GM23338 (cell line): ENCODE measurements at regions not wholly inside any gene's neighbourhood (a gene's known extent, or its start where the extent isn't known, plus 50 kb on each side); places are given as distances from the start of the nearest gene placed in this dataset.

Experiments
- ATAC-seq: fragments of 200-7000 bp; cut with Tn5 transposase; 3 replicates; pipeline ENCODE4 v1.9.1; 2020
- DNase-seq: peaks from one replicate; pipeline ENCODE4 v3.0.0-alpha.2; 2015; ENCODE audit warnings: low spot score
- H2AFZ ChIP-seq: fragments of 200-600 bp; sonication (generic); 2 replicates; pipeline ENCODE4 v1.8.0; 2016; ENCODE audit warnings: antibody characterized with exemption, mild to moderate bottlenecking, moderate library complexity
- H3F3A ChIP-seq: fragments of 200-600 bp; sonication (generic); replicated peaks from 2 replicates; pipeline ENCODE4 v1.8.0; 2017; ENCODE audit warnings: antibody characterized with exemption, mixed run types, low read depth
- H3K27ac ChIP-seq: fragments of 200-600 bp; sonication (generic); 2 replicates; pipeline ENCODE4 v1.6.1; 2016; ENCODE audit warnings: low read depth
- H3K27me3 ChIP-seq: fragments of 200-600 bp; sonication (generic); 2 replicates; pipeline ENCODE4 v1.8.0; 2016; ENCODE audit warnings: mild to moderate bottlenecking, mixed run types, moderate library complexity; ENCODE audit not compliant: insufficient read depth
- H3K36me3 ChIP-seq: fragments of 200-600 bp; sonication (generic); 2 replicates; pipeline ENCODE4 v1.8.0; 2016; ENCODE audit warnings: mild to moderate bottlenecking; ENCODE audit not compliant: insufficient read depth
- H3K4me1 ChIP-seq: fragments of 200-600 bp; sonication (generic); 2 replicates; pipeline ENCODE4 v1.8.0; 2016; ENCODE audit warnings: mild to moderate bottlenecking, moderate library complexity; ENCODE audit not compliant: insufficient read depth
- H3K4me2 ChIP-seq: fragments of 200-600 bp; sonication (generic); 2 replicates; pipeline ENCODE4 v1.7.1; 2017; ENCODE audit warnings: mixed run types
- H3K4me3 ChIP-seq: fragments of 200-600 bp; sonication (generic); 2 replicates; pipeline ENCODE4 v1.6.1; 2016; ENCODE audit warnings: mixed run types
- H3K79me2 ChIP-seq: fragments of 200-600 bp; sonication (generic); replicated peaks from 2 replicates; pipeline ENCODE4 v1.8.0; 2017; ENCODE audit warnings: mild to moderate bottlenecking; ENCODE audit not compliant: insufficient read depth
- H3K9me2 ChIP-seq: fragments of 200-600 bp; sonication (generic); 2 replicates; pipeline ENCODE4 v1.8.0; 2017; ENCODE audit not compliant: insufficient read depth
- H4K20me1 ChIP-seq: fragments of 200-600 bp; sonication (generic); replicated peaks from 2 replicates; pipeline ENCODE4 v1.8.0; 2017; ENCODE audit warnings: mild to moderate bottlenecking; ENCODE audit not compliant: insufficient read depth
- H3K27ac Mint-ChIP-seq: 2 replicates; pipeline ENCODE4 v1.8.0; 2020; ENCODE audit warnings: inconsistent platforms, mild to moderate bottlenecking, moderate library complexity, mixed read lengths
- H3K27me3 Mint-ChIP-seq: 3 replicates; pipeline ENCODE4 v1.8.0; 2022; ENCODE audit warnings: low read depth, mild to moderate bottlenecking, moderate library complexity, mixed read lengths, inconsistent platforms; ENCODE audit not compliant: insufficient read depth, poor library complexity
- H3K36me3 Mint-ChIP-seq: 3 replicates; pipeline ENCODE4 v1.8.0; 2021; ENCODE audit warnings: low read depth, mild to moderate bottlenecking, inconsistent platforms, moderate library complexity, mixed read lengths
- H3K4me1 Mint-ChIP-seq: 3 replicates; pipeline ENCODE4 v1.8.0; 2020; ENCODE audit warnings: mild to moderate bottlenecking, inconsistent platforms, mixed read lengths
- H3K4me3 Mint-ChIP-seq: 3 replicates; pipeline ENCODE4 v1.8.0; 2021; ENCODE audit warnings: moderate library complexity, mild to moderate bottlenecking, inconsistent platforms, mixed read lengths
- H3K9me3 Mint-ChIP-seq: 3 replicates; pipeline ENCODE4 v1.8.0; 2020; ENCODE audit warnings: moderate library complexity, mild to moderate bottlenecking, inconsistent platforms, mixed read lengths
- CREB1 ChIP-seq: fragments of 250-450 bp; sonication (Bioruptor Pico); IDR thresholded peaks from 2 replicates; pipeline ENCODE4 v1.5.0; 2020; ENCODE audit warnings: low read depth, mild to moderate bottlenecking, moderate library complexity
- EZH2 ChIP-seq: fragments of 200-600 bp; sonication (generic); IDR thresholded peaks from one replicate; pipeline ENCODE4 v1.8.0; 2017; ENCODE audit warnings: antibody characterized with exemption, mild to moderate bottlenecking, low read depth; ENCODE audit not compliant: unreplicated experiment
- EZH2phosphoT487 ChIP-seq: fragments of 200-600 bp; sonication (generic); IDR thresholded peaks from one replicate; pipeline ENCODE4 v1.8.1; 2018; ENCODE audit warnings: antibody characterized with exemption; ENCODE audit not compliant: unreplicated experiment
- JUNB ChIP-seq: IDR thresholded peaks from one replicate; pipeline ENCODE4 v1.6.1; 2016; ENCODE audit warnings: antibody characterized with exemption; ENCODE audit not compliant: unreplicated experiment
- NANOG ChIP-seq: IDR thresholded peaks from 2 replicates; pipeline ENCODE4 v1.6.1; 2016; ENCODE audit warnings: antibody characterized with exemption, borderline replicate concordance
- POLR2AphosphoS5 ChIP-seq: IDR thresholded peaks from 2 replicates; pipeline ENCODE4 v1.6.1; 2016; ENCODE audit warnings: antibody characterized with exemption, low read depth
- STAT1 ChIP-seq: IDR thresholded peaks from one replicate; pipeline ENCODE4 v1.6.1; 2016; ENCODE audit warnings: antibody characterized with exemption; ENCODE audit not compliant: unreplicated experiment
- ZNF114 ChIP-seq: fragments of 250-450 bp; sonication (Bioruptor Pico); IDR thresholded peaks from 2 replicates; pipeline ENCODE4 v1.5.0; 2020; ENCODE audit warnings: mild to moderate bottlenecking, moderate library complexity
- ZNF331 ChIP-seq: fragments of 250-450 bp; sonication (Bioruptor Pico); IDR thresholded peaks from 2 replicates; pipeline ENCODE4 v1.5.0; 2020; ENCODE audit warnings: low read depth, mild to moderate bottlenecking, moderate library complexity
- TF ChIP-seq, protein P1 (sequence below): fragments of 250-450 bp; sonication (Bioruptor Pico); IDR thresholded peaks from 2 replicates; pipeline ENCODE4 v1.5.0; 2020; ENCODE audit warnings: mild to moderate bottlenecking, moderate library complexity
- TF ChIP-seq, protein P2 (sequence below): IDR thresholded peaks from one replicate; pipeline ENCODE4 v1.6.1; 2018; ENCODE audit warnings: antibody characterized with exemption; ENCODE audit not compliant: unreplicated experiment
- TF ChIP-seq, protein P3 (sequence below), 2 experiments: fragments of 200-600 bp in 1 of 2; sonication (generic) in 1 of 2; conservative IDR thresholded peaks; 2 replicates each; pipeline versions ENCODE4 v1.5.1 to v1.6.1; 2016 to 2017; ENCODE audit warnings: antibody characterized with exemption in 2 of 2, low read depth in 2 of 2, mild to moderate bottlenecking in 2 of 2, moderate library complexity in 1 of 2
- TF ChIP-seq, protein P4 (sequence below): IDR thresholded peaks from 2 replicates; pipeline ENCODE4 v1.6.1; 2016; ENCODE audit warnings: antibody characterized with exemption

- TF ChIP-seq, protein P1, sequence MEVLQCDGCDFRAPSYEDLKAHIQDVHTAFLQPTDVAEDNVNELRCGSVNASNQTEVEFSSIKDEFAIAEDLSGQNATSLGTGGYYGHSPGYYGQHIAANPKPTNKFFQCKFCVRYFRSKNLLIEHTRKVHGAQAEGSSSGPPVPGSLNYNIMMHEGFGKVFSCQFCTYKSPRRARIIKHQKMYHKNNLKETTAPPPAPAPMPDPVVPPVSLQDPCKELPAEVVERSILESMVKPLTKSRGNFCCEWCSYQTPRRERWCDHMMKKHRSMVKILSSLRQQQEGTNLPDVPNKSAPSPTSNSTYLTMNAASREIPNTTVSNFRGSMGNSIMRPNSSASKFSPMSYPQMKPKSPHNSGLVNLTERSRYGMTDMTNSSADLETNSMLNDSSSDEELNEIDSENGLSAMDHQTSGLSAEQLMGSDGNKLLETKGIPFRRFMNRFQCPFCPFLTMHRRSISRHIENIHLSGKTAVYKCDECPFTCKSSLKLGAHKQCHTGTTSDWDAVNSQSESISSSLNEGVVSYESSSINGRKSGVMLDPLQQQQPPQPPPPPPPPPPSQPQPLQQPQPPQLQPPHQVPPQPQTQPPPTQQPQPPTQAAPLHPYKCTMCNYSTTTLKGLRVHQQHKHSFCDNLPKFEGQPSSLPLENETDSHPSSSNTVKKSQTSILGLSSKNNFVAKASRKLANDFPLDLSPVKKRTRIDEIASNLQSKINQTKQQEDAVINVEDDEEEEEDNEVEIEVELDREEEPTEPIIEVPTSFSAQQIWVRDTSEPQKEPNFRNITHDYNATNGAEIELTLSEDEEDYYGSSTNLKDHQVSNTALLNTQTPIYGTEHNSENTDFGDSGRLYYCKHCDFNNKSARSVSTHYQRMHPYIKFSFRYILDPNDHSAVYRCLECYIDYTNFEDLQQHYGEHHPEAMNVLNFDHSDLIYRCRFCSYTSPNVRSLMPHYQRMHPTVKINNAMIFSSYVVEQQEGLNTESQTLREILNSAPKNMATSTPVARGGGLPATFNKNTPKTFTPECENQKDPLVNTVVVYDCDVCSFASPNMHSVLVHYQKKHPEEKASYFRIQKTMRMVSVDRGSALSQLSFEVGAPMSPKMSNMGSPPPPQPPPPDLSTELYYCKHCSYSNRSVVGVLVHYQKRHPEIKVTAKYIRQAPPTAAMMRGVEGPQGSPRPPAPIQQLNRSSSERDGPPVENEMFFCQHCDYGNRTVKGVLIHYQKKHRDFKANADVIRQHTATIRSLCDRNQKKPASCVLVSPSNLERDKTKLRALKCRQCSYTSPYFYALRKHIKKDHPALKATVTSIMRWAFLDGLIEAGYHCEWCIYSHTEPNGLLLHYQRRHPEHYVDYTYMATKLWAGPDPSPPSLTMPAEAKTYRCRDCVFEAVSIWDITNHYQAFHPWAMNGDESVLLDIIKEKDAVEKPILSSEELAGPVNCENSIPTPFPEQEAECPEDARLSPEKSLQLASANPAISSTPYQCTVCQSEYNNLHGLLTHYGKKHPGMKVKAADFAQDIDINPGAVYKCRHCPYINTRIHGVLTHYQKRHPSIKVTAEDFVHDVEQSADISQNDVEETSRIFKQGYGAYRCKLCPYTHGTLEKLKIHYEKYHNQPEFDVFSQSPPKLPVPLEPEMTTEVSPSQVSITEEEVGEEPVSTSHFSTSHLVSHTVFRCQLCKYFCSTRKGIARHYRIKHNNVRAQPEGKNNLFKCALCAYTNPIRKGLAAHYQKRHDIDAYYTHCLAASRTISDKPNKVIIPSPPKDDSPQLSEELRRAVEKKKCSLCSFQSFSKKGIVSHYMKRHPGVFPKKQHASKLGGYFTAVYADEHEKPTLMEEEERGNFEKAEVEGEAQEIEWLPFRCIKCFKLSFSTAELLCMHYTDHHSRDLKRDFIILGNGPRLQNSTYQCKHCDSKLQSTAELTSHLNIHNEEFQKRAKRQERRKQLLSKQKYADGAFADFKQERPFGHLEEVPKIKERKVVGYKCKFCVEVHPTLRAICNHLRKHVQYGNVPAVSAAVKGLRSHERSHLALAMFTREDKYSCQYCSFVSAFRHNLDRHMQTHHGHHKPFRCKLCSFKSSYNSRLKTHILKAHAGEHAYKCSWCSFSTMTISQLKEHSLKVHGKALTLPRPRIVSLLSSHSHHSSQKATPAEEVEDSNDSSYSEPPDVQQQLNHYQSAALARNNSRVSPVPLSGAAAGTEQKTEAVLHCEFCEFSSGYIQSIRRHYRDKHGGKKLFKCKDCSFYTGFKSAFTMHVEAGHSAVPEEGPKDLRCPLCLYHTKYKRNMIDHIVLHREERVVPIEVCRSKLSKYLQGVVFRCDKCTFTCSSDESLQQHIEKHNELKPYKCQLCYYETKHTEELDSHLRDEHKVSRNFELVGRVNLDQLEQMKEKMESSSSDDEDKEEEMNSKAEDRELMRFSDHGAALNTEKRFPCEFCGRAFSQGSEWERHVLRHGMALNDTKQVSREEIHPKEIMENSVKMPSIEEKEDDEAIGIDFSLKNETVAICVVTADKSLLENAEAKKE (CRISPR knock-in tag) = no peak
- TF ChIP-seq ZNF114 (CRISPR knock-in tag) (no peak), NANOG (no peak), ZNF331 (no peak), EZH2 (no peak), CREB1 (CRISPR knock-in tag) (no peak), STAT1 (no peak), EZH2phosphoT487 (no peak), JUNB (no peak), POLR2AphosphoS5 (no peak)
- TF ChIP-seq, protein P2, sequence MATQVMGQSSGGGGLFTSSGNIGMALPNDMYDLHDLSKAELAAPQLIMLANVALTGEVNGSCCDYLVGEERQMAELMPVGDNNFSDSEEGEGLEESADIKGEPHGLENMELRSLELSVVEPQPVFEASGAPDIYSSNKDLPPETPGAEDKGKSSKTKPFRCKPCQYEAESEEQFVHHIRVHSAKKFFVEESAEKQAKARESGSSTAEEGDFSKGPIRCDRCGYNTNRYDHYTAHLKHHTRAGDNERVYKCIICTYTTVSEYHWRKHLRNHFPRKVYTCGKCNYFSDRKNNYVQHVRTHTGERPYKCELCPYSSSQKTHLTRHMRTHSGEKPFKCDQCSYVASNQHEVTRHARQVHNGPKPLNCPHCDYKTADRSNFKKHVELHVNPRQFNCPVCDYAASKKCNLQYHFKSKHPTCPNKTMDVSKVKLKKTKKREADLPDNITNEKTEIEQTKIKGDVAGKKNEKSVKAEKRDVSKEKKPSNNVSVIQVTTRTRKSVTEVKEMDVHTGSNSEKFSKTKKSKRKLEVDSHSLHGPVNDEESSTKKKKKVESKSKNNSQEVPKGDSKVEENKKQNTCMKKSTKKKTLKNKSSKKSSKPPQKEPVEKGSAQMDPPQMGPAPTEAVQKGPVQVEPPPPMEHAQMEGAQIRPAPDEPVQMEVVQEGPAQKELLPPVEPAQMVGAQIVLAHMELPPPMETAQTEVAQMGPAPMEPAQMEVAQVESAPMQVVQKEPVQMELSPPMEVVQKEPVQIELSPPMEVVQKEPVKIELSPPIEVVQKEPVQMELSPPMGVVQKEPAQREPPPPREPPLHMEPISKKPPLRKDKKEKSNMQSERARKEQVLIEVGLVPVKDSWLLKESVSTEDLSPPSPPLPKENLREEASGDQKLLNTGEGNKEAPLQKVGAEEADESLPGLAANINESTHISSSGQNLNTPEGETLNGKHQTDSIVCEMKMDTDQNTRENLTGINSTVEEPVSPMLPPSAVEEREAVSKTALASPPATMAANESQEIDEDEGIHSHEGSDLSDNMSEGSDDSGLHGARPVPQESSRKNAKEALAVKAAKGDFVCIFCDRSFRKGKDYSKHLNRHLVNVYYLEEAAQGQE = no peak
- TF ChIP-seq, protein P3, sequence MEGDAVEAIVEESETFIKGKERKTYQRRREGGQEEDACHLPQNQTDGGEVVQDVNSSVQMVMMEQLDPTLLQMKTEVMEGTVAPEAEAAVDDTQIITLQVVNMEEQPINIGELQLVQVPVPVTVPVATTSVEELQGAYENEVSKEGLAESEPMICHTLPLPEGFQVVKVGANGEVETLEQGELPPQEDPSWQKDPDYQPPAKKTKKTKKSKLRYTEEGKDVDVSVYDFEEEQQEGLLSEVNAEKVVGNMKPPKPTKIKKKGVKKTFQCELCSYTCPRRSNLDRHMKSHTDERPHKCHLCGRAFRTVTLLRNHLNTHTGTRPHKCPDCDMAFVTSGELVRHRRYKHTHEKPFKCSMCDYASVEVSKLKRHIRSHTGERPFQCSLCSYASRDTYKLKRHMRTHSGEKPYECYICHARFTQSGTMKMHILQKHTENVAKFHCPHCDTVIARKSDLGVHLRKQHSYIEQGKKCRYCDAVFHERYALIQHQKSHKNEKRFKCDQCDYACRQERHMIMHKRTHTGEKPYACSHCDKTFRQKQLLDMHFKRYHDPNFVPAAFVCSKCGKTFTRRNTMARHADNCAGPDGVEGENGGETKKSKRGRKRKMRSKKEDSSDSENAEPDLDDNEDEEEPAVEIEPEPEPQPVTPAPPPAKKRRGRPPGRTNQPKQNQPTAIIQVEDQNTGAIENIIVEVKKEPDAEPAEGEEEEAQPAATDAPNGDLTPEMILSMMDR (conservative IDR thresholded peaks at IDR 0.05; ENCODE audit: low read depth in 2 of 2) = no peak
- TF ChIP-seq, protein P4, sequence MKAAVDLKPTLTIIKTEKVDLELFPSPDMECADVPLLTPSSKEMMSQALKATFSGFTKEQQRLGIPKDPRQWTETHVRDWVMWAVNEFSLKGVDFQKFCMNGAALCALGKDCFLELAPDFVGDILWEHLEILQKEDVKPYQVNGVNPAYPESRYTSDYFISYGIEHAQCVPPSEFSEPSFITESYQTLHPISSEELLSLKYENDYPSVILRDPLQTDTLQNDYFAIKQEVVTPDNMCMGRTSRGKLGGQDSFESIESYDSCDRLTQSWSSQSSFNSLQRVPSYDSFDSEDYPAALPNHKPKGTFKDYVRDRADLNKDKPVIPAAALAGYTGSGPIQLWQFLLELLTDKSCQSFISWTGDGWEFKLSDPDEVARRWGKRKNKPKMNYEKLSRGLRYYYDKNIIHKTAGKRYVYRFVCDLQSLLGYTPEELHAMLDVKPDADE = no peak
- Histone ChIP-seq H3K4me1 (no peaks in the 10 kb centered on the region), H3K9me2 (no peaks in the 10 kb centered on the region), H3K27ac (no peak overlapping the region), H3K79me2 (no peaks in the 10 kb centered on the region), H4K20me1 (no peaks in the 10 kb centered on the region), H3K27me3 (no peaks in the 10 kb centered on the region), H3F3A (no peaks in the 10 kb centered on the region), H3K4me2 (no peak overlapping the region), H3K36me3 (no peaks in the 10 kb centered on the region), H3K4me3 (no peak overlapping the region), H2AFZ (no peak overlapping the region)
- Mint-ChIP-seq H3K9me3 (peaks cover 4% of the 10 kb centered on the region), H3K36me3 (peaks cover 10% of the 10 kb centered on the region; the same call in 2 of the 3 replicates), H3K4me3 (no peak overlapping the region), H3K4me1 (0 out of 3 replicates have a peak, but pooled peaks cover 2% of the 10 kb centered on the region), H3K27me3 (no peaks in the 10 kb centered on the region), H3K27ac (no peak overlapping the region)
- no peak for DNase-seq
- no peak for ATAC-seq
Observed at GRCh38 chr1:222893255-222893654, 78.4 kb downstream of the DISP1 start.
